GM23338 (cell line): ENCODE measurements at regions not wholly inside any gene's neighbourhood (a gene's known extent, or its start where the extent isn't known, plus 50 kb on each side); places are given as distances from the start of the nearest gene placed in this dataset.

Source experiments
- ATAC-seq: fragments of 200-7000 bp; cut with Tn5 transposase; 3 replicates; pipeline ENCODE4 v1.9.1; 2020
- DNase-seq: peaks from one replicate; pipeline ENCODE4 v3.0.0-alpha.2; 2015; ENCODE audit warnings: low spot score
- H2AFZ ChIP-seq: fragments of 200-600 bp; sonication (generic); 2 replicates; pipeline ENCODE4 v1.8.0; 2016; ENCODE audit warnings: antibody characterized with exemption, mild to moderate bottlenecking, moderate library complexity
- H3F3A ChIP-seq: fragments of 200-600 bp; sonication (generic); replicated peaks from 2 replicates; pipeline ENCODE4 v1.8.0; 2017; ENCODE audit warnings: antibody characterized with exemption, mixed run types, low read depth
- H3K27ac ChIP-seq: fragments of 200-600 bp; sonication (generic); 2 replicates; pipeline ENCODE4 v1.6.1; 2016; ENCODE audit warnings: low read depth
- H3K27me3 ChIP-seq: fragments of 200-600 bp; sonication (generic); 2 replicates; pipeline ENCODE4 v1.8.0; 2016; ENCODE audit warnings: mild to moderate bottlenecking, mixed run types, moderate library complexity; ENCODE audit not compliant: insufficient read depth
- H3K36me3 ChIP-seq: fragments of 200-600 bp; sonication (generic); 2 replicates; pipeline ENCODE4 v1.8.0; 2016; ENCODE audit warnings: mild to moderate bottlenecking; ENCODE audit not compliant: insufficient read depth
- H3K4me1 ChIP-seq: fragments of 200-600 bp; sonication (generic); 2 replicates; pipeline ENCODE4 v1.8.0; 2016; ENCODE audit warnings: mild to moderate bottlenecking, moderate library complexity; ENCODE audit not compliant: insufficient read depth
- H3K4me2 ChIP-seq: fragments of 200-600 bp; sonication (generic); 2 replicates; pipeline ENCODE4 v1.7.1; 2017; ENCODE audit warnings: mixed run types
- H3K4me3 ChIP-seq: fragments of 200-600 bp; sonication (generic); 2 replicates; pipeline ENCODE4 v1.6.1; 2016; ENCODE audit warnings: mixed run types
- H3K79me2 ChIP-seq: fragments of 200-600 bp; sonication (generic); replicated peaks from 2 replicates; pipeline ENCODE4 v1.8.0; 2017; ENCODE audit warnings: mild to moderate bottlenecking; ENCODE audit not compliant: insufficient read depth
- H3K9me2 ChIP-seq: fragments of 200-600 bp; sonication (generic); 2 replicates; pipeline ENCODE4 v1.8.0; 2017; ENCODE audit not compliant: insufficient read depth
- H4K20me1 ChIP-seq: fragments of 200-600 bp; sonication (generic); replicated peaks from 2 replicates; pipeline ENCODE4 v1.8.0; 2017; ENCODE audit warnings: mild to moderate bottlenecking; ENCODE audit not compliant: insufficient read depth
- H3K27ac Mint-ChIP-seq: 2 replicates; pipeline ENCODE4 v1.8.0; 2020; ENCODE audit warnings: inconsistent platforms, mild to moderate bottlenecking, moderate library complexity, mixed read lengths
- H3K27me3 Mint-ChIP-seq: 3 replicates; pipeline ENCODE4 v1.8.0; 2022; ENCODE audit warnings: low read depth, mild to moderate bottlenecking, moderate library complexity, mixed read lengths, inconsistent platforms; ENCODE audit not compliant: insufficient read depth, poor library complexity
- H3K36me3 Mint-ChIP-seq: 3 replicates; pipeline ENCODE4 v1.8.0; 2021; ENCODE audit warnings: low read depth, mild to moderate bottlenecking, inconsistent platforms, moderate library complexity, mixed read lengths
- H3K4me1 Mint-ChIP-seq: 3 replicates; pipeline ENCODE4 v1.8.0; 2020; ENCODE audit warnings: mild to moderate bottlenecking, inconsistent platforms, mixed read lengths
- H3K4me3 Mint-ChIP-seq: 3 replicates; pipeline ENCODE4 v1.8.0; 2021; ENCODE audit warnings: moderate library complexity, mild to moderate bottlenecking, inconsistent platforms, mixed read lengths
- H3K9me3 Mint-ChIP-seq: 3 replicates; pipeline ENCODE4 v1.8.0; 2020; ENCODE audit warnings: moderate library complexity, mild to moderate bottlenecking, inconsistent platforms, mixed read lengths
- CREB1 ChIP-seq: fragments of 250-450 bp; sonication (Bioruptor Pico); IDR thresholded peaks from 2 replicates; pipeline ENCODE4 v1.5.0; 2020; ENCODE audit warnings: low read depth, mild to moderate bottlenecking, moderate library complexity
- EZH2 ChIP-seq: fragments of 200-600 bp; sonication (generic); IDR thresholded peaks from one replicate; pipeline ENCODE4 v1.8.0; 2017; ENCODE audit warnings: antibody characterized with exemption, mild to moderate bottlenecking, low read depth; ENCODE audit not compliant: unreplicated experiment
- EZH2phosphoT487 ChIP-seq: fragments of 200-600 bp; sonication (generic); IDR thresholded peaks from one replicate; pipeline ENCODE4 v1.8.1; 2018; ENCODE audit warnings: antibody characterized with exemption; ENCODE audit not compliant: unreplicated experiment
- JUNB ChIP-seq: IDR thresholded peaks from one replicate; pipeline ENCODE4 v1.6.1; 2016; ENCODE audit warnings: antibody characterized with exemption; ENCODE audit not compliant: unreplicated experiment
- NANOG ChIP-seq: IDR thresholded peaks from 2 replicates; pipeline ENCODE4 v1.6.1; 2016; ENCODE audit warnings: antibody characterized with exemption, borderline replicate concordance
- POLR2AphosphoS5 ChIP-seq: IDR thresholded peaks from 2 replicates; pipeline ENCODE4 v1.6.1; 2016; ENCODE audit warnings: antibody characterized with exemption, low read depth
- STAT1 ChIP-seq: IDR thresholded peaks from one replicate; pipeline ENCODE4 v1.6.1; 2016; ENCODE audit warnings: antibody characterized with exemption; ENCODE audit not compliant: unreplicated experiment
- ZNF114 ChIP-seq: fragments of 250-450 bp; sonication (Bioruptor Pico); IDR thresholded peaks from 2 replicates; pipeline ENCODE4 v1.5.0; 2020; ENCODE audit warnings: mild to moderate bottlenecking, moderate library complexity
- ZNF331 ChIP-seq: fragments of 250-450 bp; sonication (Bioruptor Pico); IDR thresholded peaks from 2 replicates; pipeline ENCODE4 v1.5.0; 2020; ENCODE audit warnings: low read depth, mild to moderate bottlenecking, moderate library complexity
- TF ChIP-seq, protein P1 (sequence below): IDR thresholded peaks from one replicate; pipeline ENCODE4 v1.6.1; 2018; ENCODE audit warnings: antibody characterized with exemption; ENCODE audit not compliant: unreplicated experiment
- TF ChIP-seq, protein P2 (sequence below), 2 experiments: fragments of 200-600 bp in 1 of 2; sonication (generic) in 1 of 2; conservative IDR thresholded peaks; 2 replicates each; pipeline versions ENCODE4 v1.5.1 to v1.6.1; 2016 to 2017; ENCODE audit warnings: antibody characterized with exemption in 2 of 2, low read depth in 2 of 2, mild to moderate bottlenecking in 2 of 2, moderate library complexity in 1 of 2
- TF ChIP-seq, protein P3 (sequence below): IDR thresholded peaks from 2 replicates; pipeline ENCODE4 v1.6.1; 2016; ENCODE audit warnings: antibody characterized with exemption
- TF ChIP-seq, protein P4 (sequence below): fragments of 250-450 bp; sonication (Bioruptor Pico); IDR thresholded peaks from 2 replicates; pipeline ENCODE4 v1.5.0; 2020; ENCODE audit warnings: mild to moderate bottlenecking, moderate library complexity

DNA sequence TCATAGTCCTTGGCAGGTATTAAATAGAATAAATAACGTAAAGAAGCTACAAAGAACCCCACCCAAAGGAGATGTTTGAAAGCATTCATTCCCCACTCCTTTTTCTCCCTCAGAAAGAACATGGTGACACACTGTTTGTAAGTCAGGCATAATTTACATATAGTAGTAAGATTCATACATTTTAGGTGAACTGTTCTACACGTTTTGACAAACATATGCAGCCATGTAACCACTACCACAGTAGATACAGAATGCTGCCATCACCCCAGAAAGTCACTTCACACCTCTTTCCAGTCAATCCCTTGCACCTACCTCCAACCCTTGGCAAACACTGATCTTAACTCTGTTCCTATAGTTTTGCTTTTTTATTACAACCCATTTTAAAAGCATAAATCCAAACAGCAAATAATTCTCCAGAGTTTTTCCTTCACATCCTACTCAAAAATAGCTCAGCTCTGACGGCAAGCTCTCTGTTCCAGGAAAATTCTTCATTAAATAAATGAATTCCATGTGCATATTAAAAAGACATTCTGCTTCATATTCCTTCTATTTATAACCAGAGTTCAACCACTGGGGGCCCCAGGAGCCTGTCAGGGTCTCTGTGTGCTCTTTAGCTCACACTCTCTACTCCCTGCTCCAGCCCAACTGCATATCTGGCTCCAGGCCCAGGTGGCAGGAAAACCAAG, 258.8 kb downstream of the PLPP3 start:
- H3K36me3 Mint-ChIP-seq: no peaks in the 10 kb centered on the region
- Histone ChIP-seq H3K79me2 (no peaks in the 10 kb centered on the region), H3K4me3 (no peak overlapping the region), H3K27me3 (no peaks in the 10 kb centered on the region), H3K36me3 (no peaks in the 10 kb centered on the region), H4K20me1 (no peaks in the 10 kb centered on the region), H3K4me1 (no peaks in the 10 kb centered on the region), H3K4me2 (no peak overlapping the region), H2AFZ (no peak overlapping the region), H3K9me2 (no peaks in the 10 kb centered on the region; the same call in none of the 2 replicates), H3K27ac (no peak overlapping the region), H3F3A (no peaks in the 10 kb centered on the region)
- H3K4me3 Mint-ChIP-seq: no peak overlapping the region
- H3K27ac Mint-ChIP-seq: no peak overlapping the region
- peaks cover 12% of the 10 kb centered on the region; the same call in 2 of the 3 replicates for H3K4me1 Mint-ChIP-seq
- ATAC-seq: no peak
- no peak for DNase-seq
- no peaks in the 10 kb centered on the region for H3K27me3 Mint-ChIP-seq
- no peaks in the 10 kb centered on the region for H3K9me3 Mint-ChIP-seq
- TF ChIP-seq, protein P1, sequence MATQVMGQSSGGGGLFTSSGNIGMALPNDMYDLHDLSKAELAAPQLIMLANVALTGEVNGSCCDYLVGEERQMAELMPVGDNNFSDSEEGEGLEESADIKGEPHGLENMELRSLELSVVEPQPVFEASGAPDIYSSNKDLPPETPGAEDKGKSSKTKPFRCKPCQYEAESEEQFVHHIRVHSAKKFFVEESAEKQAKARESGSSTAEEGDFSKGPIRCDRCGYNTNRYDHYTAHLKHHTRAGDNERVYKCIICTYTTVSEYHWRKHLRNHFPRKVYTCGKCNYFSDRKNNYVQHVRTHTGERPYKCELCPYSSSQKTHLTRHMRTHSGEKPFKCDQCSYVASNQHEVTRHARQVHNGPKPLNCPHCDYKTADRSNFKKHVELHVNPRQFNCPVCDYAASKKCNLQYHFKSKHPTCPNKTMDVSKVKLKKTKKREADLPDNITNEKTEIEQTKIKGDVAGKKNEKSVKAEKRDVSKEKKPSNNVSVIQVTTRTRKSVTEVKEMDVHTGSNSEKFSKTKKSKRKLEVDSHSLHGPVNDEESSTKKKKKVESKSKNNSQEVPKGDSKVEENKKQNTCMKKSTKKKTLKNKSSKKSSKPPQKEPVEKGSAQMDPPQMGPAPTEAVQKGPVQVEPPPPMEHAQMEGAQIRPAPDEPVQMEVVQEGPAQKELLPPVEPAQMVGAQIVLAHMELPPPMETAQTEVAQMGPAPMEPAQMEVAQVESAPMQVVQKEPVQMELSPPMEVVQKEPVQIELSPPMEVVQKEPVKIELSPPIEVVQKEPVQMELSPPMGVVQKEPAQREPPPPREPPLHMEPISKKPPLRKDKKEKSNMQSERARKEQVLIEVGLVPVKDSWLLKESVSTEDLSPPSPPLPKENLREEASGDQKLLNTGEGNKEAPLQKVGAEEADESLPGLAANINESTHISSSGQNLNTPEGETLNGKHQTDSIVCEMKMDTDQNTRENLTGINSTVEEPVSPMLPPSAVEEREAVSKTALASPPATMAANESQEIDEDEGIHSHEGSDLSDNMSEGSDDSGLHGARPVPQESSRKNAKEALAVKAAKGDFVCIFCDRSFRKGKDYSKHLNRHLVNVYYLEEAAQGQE: no peak
- TF ChIP-seq, protein P2, sequence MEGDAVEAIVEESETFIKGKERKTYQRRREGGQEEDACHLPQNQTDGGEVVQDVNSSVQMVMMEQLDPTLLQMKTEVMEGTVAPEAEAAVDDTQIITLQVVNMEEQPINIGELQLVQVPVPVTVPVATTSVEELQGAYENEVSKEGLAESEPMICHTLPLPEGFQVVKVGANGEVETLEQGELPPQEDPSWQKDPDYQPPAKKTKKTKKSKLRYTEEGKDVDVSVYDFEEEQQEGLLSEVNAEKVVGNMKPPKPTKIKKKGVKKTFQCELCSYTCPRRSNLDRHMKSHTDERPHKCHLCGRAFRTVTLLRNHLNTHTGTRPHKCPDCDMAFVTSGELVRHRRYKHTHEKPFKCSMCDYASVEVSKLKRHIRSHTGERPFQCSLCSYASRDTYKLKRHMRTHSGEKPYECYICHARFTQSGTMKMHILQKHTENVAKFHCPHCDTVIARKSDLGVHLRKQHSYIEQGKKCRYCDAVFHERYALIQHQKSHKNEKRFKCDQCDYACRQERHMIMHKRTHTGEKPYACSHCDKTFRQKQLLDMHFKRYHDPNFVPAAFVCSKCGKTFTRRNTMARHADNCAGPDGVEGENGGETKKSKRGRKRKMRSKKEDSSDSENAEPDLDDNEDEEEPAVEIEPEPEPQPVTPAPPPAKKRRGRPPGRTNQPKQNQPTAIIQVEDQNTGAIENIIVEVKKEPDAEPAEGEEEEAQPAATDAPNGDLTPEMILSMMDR (conservative IDR thresholded peaks at IDR 0.05; ENCODE audit: low read depth in 2 of 2): no peak
- TF ChIP-seq ZNF331 (CRISPR knock-in tag) (no peak), NANOG (no peak), STAT1 (no peak), ZNF114 (CRISPR knock-in tag) (no peak), CREB1 (no peak), EZH2 (no peak), POLR2AphosphoS5 (no peak), JUNB (no peak), EZH2phosphoT487 (no peak)
- TF ChIP-seq, protein P3, sequence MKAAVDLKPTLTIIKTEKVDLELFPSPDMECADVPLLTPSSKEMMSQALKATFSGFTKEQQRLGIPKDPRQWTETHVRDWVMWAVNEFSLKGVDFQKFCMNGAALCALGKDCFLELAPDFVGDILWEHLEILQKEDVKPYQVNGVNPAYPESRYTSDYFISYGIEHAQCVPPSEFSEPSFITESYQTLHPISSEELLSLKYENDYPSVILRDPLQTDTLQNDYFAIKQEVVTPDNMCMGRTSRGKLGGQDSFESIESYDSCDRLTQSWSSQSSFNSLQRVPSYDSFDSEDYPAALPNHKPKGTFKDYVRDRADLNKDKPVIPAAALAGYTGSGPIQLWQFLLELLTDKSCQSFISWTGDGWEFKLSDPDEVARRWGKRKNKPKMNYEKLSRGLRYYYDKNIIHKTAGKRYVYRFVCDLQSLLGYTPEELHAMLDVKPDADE: no peak
- TF ChIP-seq, protein P4, sequence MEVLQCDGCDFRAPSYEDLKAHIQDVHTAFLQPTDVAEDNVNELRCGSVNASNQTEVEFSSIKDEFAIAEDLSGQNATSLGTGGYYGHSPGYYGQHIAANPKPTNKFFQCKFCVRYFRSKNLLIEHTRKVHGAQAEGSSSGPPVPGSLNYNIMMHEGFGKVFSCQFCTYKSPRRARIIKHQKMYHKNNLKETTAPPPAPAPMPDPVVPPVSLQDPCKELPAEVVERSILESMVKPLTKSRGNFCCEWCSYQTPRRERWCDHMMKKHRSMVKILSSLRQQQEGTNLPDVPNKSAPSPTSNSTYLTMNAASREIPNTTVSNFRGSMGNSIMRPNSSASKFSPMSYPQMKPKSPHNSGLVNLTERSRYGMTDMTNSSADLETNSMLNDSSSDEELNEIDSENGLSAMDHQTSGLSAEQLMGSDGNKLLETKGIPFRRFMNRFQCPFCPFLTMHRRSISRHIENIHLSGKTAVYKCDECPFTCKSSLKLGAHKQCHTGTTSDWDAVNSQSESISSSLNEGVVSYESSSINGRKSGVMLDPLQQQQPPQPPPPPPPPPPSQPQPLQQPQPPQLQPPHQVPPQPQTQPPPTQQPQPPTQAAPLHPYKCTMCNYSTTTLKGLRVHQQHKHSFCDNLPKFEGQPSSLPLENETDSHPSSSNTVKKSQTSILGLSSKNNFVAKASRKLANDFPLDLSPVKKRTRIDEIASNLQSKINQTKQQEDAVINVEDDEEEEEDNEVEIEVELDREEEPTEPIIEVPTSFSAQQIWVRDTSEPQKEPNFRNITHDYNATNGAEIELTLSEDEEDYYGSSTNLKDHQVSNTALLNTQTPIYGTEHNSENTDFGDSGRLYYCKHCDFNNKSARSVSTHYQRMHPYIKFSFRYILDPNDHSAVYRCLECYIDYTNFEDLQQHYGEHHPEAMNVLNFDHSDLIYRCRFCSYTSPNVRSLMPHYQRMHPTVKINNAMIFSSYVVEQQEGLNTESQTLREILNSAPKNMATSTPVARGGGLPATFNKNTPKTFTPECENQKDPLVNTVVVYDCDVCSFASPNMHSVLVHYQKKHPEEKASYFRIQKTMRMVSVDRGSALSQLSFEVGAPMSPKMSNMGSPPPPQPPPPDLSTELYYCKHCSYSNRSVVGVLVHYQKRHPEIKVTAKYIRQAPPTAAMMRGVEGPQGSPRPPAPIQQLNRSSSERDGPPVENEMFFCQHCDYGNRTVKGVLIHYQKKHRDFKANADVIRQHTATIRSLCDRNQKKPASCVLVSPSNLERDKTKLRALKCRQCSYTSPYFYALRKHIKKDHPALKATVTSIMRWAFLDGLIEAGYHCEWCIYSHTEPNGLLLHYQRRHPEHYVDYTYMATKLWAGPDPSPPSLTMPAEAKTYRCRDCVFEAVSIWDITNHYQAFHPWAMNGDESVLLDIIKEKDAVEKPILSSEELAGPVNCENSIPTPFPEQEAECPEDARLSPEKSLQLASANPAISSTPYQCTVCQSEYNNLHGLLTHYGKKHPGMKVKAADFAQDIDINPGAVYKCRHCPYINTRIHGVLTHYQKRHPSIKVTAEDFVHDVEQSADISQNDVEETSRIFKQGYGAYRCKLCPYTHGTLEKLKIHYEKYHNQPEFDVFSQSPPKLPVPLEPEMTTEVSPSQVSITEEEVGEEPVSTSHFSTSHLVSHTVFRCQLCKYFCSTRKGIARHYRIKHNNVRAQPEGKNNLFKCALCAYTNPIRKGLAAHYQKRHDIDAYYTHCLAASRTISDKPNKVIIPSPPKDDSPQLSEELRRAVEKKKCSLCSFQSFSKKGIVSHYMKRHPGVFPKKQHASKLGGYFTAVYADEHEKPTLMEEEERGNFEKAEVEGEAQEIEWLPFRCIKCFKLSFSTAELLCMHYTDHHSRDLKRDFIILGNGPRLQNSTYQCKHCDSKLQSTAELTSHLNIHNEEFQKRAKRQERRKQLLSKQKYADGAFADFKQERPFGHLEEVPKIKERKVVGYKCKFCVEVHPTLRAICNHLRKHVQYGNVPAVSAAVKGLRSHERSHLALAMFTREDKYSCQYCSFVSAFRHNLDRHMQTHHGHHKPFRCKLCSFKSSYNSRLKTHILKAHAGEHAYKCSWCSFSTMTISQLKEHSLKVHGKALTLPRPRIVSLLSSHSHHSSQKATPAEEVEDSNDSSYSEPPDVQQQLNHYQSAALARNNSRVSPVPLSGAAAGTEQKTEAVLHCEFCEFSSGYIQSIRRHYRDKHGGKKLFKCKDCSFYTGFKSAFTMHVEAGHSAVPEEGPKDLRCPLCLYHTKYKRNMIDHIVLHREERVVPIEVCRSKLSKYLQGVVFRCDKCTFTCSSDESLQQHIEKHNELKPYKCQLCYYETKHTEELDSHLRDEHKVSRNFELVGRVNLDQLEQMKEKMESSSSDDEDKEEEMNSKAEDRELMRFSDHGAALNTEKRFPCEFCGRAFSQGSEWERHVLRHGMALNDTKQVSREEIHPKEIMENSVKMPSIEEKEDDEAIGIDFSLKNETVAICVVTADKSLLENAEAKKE (CRISPR knock-in tag): no peak
